ENCODE measurements at regions not wholly inside any gene's neighbourhood (a gene's known extent, or its start where the extent isn't known, plus 50 kb on each side); places are given as distances from the start of the nearest gene placed in this dataset.
"Not testable (repeated sequence)": the region's sequence is repeated elsewhere in the genome, so short reads cannot be mapped to it uniquely, and the experiment has no call there.

GRCh38 chr7:68399991-68400590 lies 1198.2 kb upstream of the AUTS2 start:
- DNase-seq (ENCODE audit: low spot score), result no peak

GRCh38 chr7:68400783-68401182 lies 1197.5 kb upstream of the AUTS2 start:
- no peak for DNase-seq (ENCODE audit: low spot score)

GRCh38 chr7:68401313-68401712 lies 1197.0 kb upstream of the AUTS2 start:
- DNase-seq (ENCODE audit: low spot score), result no peak

GRCh38 chr7:68406480-68406879 lies 1191.8 kb upstream of the AUTS2 start:
- no peak for DNase-seq (ENCODE audit: low spot score)

- no peak for DNase-seq (ENCODE audit: low spot score)
These were observed 1190.8 kb upstream of the AUTS2 start for GRCh38 chr7:68407460-68407859.

GRCh38 chr7:68408873-68409272 lies 1189.4 kb upstream of the AUTS2 start:
- no peak for DNase-seq (ENCODE audit: low spot score)

GRCh38 chr7:68409851-68410250 lies 1188.4 kb upstream of the AUTS2 start:
- no peak for DNase-seq (ENCODE audit: low spot score)

GRCh38 chr7:68410693-68411092 lies 1187.6 kb upstream of the AUTS2 start:
- DNase-seq (ENCODE audit: low spot score), result not testable (repeated sequence)

GRCh38 chr7:68411742-68412141 lies 1186.5 kb upstream of the AUTS2 start:
- DNase-seq (ENCODE audit: low spot score), result no peak

- no peak for DNase-seq (ENCODE audit: low spot score)
These were observed 1183.4 kb upstream of the AUTS2 start for GRCh38 chr7:68414631-68415425.

- DNase-seq (ENCODE audit: low spot score), result no peak
These were observed 1181.3 kb upstream of the AUTS2 start for GRCh38 chr7:68417002-68417401.

- DNase-seq (ENCODE audit: low spot score), result no peak
These were observed 1180.6 kb upstream of the AUTS2 start for GRCh38 chr7:68417659-68418058.

- DNase-seq (ENCODE audit: low spot score), result no peak
These were observed 1177.7 kb upstream of the AUTS2 start for GRCh38 chr7:68420342-68421192.

- no peak for DNase-seq (ENCODE audit: low spot score)
These were observed 1176.6 kb upstream of the AUTS2 start for GRCh38 chr7:68421712-68422111.

- no peak for DNase-seq (ENCODE audit: low spot score)
These were observed 1176.0 kb upstream of the AUTS2 start for GRCh38 chr7:68422281-68422680.

- DNase-seq (ENCODE audit: low spot score), result no peak
These were observed 1174.9 kb upstream of the AUTS2 start for GRCh38 chr7:68423356-68423755.

- DNase-seq (ENCODE audit: low spot score), result no peak
These were observed 1173.5 kb upstream of the AUTS2 start for GRCh38 chr7:68424658-68425297.

- no peak for DNase-seq (ENCODE audit: low spot score)
These were observed 1172.9 kb upstream of the AUTS2 start for GRCh38 chr7:68425377-68425776.

GRCh38 chr7:68429411-68430117 lies 1168.7 kb upstream of the AUTS2 start:
- DNase-seq (ENCODE audit: low spot score), result no peak

- no peak for DNase-seq (ENCODE audit: low spot score)
These were observed 1165.7 kb upstream of the AUTS2 start for GRCh38 chr7:68432585-68432984.

- no peak for DNase-seq (ENCODE audit: low spot score)
These were observed 1164.7 kb upstream of the AUTS2 start for GRCh38 chr7:68433462-68434070.

Data from CD4-positive, alpha-beta T cell treated with Interleukin-2 at 100 ng/mL for 4 hours (primary cell).